SJCRH30 (cell line): ENCODE measurements at regions not wholly inside any gene's neighbourhood (a gene's known extent, or its start where the extent isn't known, plus 50 kb on each side); places are given as distances from the start of the nearest gene placed in this dataset.

Source experiments
- DNase-seq, 2 experiments: peaks; one replicate each; pipeline ENCODE4 v3.0.0-alpha.2; 2015 to 2020
- H3K27ac ChIP-seq: fragments of 250-450 bp; sonication (Bioruptor Pico); 2 replicates; pipeline ENCODE4 v1.5.1; 2020; ENCODE audit warnings: mild to moderate bottlenecking, moderate library complexity
- H3K27me3 ChIP-seq: fragments of 250-450 bp; sonication (Bioruptor Pico); 2 replicates; pipeline ENCODE4 v1.5.1; 2020; ENCODE audit warnings: mild to moderate bottlenecking, moderate library complexity
- H3K36me3 ChIP-seq: fragments of 250-450 bp; sonication (Bioruptor Pico); 2 replicates; pipeline ENCODE4 v1.5.1; 2020; ENCODE audit warnings: mild to moderate bottlenecking, moderate library complexity
- H3K4me1 ChIP-seq: fragments of 250-450 bp; sonication (Bioruptor Pico); 2 replicates; pipeline ENCODE4 v1.5.1; 2020; ENCODE audit warnings: mild to moderate bottlenecking, moderate library complexity
- H3K4me3 ChIP-seq: fragments of 250-450 bp; sonication (Bioruptor Pico); 2 replicates; pipeline ENCODE4 v1.5.1; 2020; ENCODE audit warnings: mild to moderate bottlenecking, moderate library complexity
- H3K9me3 ChIP-seq: fragments of 250-450 bp; sonication (Bioruptor Pico); replicated peaks from 2 replicates; pipeline ENCODE4 v1.5.1; 2020; ENCODE audit warnings: mild to moderate bottlenecking, moderate library complexity

- H3K9me3 ChIP-seq: no peaks in the 10 kb centered on the region
- DNase-seq: no peak
- H3K27ac ChIP-seq: no peak overlapping the region
- H3K36me3 ChIP-seq: no peaks in the 10 kb centered on the region
- no peaks in the 10 kb centered on the region for H3K4me1 ChIP-seq
- no peaks in the 10 kb centered on the region for H3K27me3 ChIP-seq
- no peak overlapping the region for H3K4me3 ChIP-seq
Observed at GRCh38 chr5:87717761-87718160, 305.0 kb upstream of the CCNH start.

GRCh38 chr5:87705876-87706275 is 293.1 kb upstream of the CCNH start:
- no peaks in the 10 kb centered on the region for H3K4me1 ChIP-seq
- H3K36me3 ChIP-seq: no peaks in the 10 kb centered on the region
- H3K27me3 ChIP-seq: no peaks in the 10 kb centered on the region
- no peak overlapping the region for H3K4me3 ChIP-seq
- H3K27ac ChIP-seq: no peak overlapping the region
- H3K9me3 ChIP-seq: no peaks in the 10 kb centered on the region
- no peak for DNase-seq

GRCh38 chr5:87686975-87687374 is 274.2 kb upstream of the CCNH start:
- H3K27ac ChIP-seq: no peak overlapping the region
- no peak overlapping the region for H3K4me3 ChIP-seq
- no peak for DNase-seq
- no peaks in the 10 kb centered on the region for H3K36me3 ChIP-seq
- H3K27me3 ChIP-seq: no peaks in the 10 kb centered on the region
- H3K9me3 ChIP-seq: no peaks in the 10 kb centered on the region; the same call in 1 of the 2 replicates
- H3K4me1 ChIP-seq: 0 out of 2 replicates have a peak, but pooled peaks cover 2% of the 10 kb centered on the region

GRCh38 chr5:87686018-87686417 is 273.3 kb upstream of the CCNH start:
- Histone ChIP-seq H3K4me1 (0 out of 2 replicates have a peak, but pooled peaks cover 2% of the 10 kb centered on the region), H3K4me3 (no peak overlapping the region), H3K36me3 (no peaks in the 10 kb centered on the region), H3K27me3 (no peaks in the 10 kb centered on the region), H3K27ac (no peak overlapping the region), H3K9me3 (no peaks in the 10 kb centered on the region; the same call in 1 of the 2 replicates)
- no peak for DNase-seq

DNA sequence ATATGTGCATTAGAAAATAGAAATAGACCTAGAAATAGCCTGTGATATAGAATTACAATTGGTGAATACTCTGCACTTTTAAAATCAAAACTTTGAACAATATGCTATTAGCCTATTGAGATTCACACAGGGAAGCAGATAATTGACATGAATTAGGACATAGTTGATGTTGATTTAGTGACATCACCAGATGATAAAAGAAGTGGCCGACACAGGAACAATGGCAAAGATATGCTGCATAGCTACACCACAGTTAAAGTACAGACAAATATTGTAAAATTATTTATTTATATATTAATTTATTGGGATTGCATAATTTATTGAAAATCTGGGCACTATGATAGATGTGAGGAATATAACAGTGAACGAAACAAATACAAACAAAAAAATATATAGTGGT is 261.5 kb upstream of the CCNH start:
- Histone ChIP-seq H3K4me1 (no peaks in the 10 kb centered on the region), H3K27ac (no peak overlapping the region), H3K36me3 (no peaks in the 10 kb centered on the region), H3K27me3 (no peaks in the 10 kb centered on the region), H3K9me3 (no peaks in the 10 kb centered on the region), H3K4me3 (no peak overlapping the region)
- DNase-seq: no peak

- H3K36me3 ChIP-seq: no peaks in the 10 kb centered on the region
- H3K9me3 ChIP-seq: no peaks in the 10 kb centered on the region
- H3K27me3 ChIP-seq: no peaks in the 10 kb centered on the region
- H3K4me3 ChIP-seq: no peak overlapping the region
- no peak for DNase-seq
- no peaks in the 10 kb centered on the region for H3K4me1 ChIP-seq
- H3K27ac ChIP-seq: no peak overlapping the region
Observed at GRCh38 chr5:87671146-87671545, 258.4 kb upstream of the CCNH start.

GRCh38 chr5:87665166-87665565 is 252.4 kb upstream of the CCNH start:
- Histone ChIP-seq H3K9me3 (no peaks in the 10 kb centered on the region), H3K4me3 (no peak overlapping the region), H3K27me3 (no peaks in the 10 kb centered on the region), H3K27ac (no peak overlapping the region), H3K36me3 (no peaks in the 10 kb centered on the region), H3K4me1 (no peaks in the 10 kb centered on the region)
- DNase-seq: no peak

DNA sequence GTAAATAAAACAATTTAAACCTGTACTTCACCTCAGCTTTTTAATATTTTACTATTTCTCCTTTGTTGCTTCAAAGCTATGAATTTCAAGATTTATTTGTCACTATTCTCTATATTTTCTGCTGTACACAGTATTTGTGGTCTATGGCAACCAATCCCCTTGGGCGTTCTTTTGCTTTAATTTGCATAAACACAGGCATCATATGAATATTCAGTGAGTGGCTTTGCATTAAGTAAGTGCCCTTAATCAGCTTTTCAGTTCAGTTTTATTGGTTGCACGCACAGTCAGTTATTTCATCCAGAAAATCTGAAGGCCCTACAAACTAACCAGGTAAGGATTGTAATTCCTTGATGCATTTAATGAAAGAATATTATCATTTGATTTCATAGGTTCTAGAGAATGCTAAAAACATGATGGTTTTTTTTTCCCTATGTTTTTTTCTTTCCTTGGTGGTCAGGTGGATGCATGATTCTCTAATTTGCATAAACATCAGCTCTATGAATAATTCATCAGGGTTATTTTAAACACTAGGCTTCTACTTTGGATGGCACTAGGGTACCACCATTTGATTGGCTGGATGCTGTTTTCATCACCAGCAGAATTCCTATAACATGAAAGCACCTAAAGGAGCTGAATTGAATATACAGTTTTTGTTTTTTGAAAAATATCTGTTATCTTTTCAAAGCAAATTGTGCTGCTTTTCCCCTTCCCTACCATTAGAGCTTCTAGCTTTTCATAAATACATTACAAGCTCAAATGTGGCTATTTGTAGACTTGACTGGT is 249.2 kb upstream of the CCNH start:
- Histone ChIP-seq H3K4me3 (no peak overlapping the region), H3K27me3 (no peaks in the 10 kb centered on the region), H3K4me1 (no peaks in the 10 kb centered on the region), H3K27ac (no peak overlapping the region), H3K9me3 (no peaks in the 10 kb centered on the region), H3K36me3 (no peaks in the 10 kb centered on the region)
- no peak for DNase-seq

- no peaks in the 10 kb centered on the region for H3K36me3 ChIP-seq
- H3K27ac ChIP-seq: no peak overlapping the region
- H3K9me3 ChIP-seq: no peaks in the 10 kb centered on the region
- H3K4me3 ChIP-seq: no peak overlapping the region
- H3K27me3 ChIP-seq: no peaks in the 10 kb centered on the region
- DNase-seq: no peak
- H3K4me1 ChIP-seq: no peaks in the 10 kb centered on the region; the same call in 1 of the 2 replicates
Observed at GRCh38 chr5:87653242-87653641, 240.5 kb upstream of the CCNH start.

DNA sequence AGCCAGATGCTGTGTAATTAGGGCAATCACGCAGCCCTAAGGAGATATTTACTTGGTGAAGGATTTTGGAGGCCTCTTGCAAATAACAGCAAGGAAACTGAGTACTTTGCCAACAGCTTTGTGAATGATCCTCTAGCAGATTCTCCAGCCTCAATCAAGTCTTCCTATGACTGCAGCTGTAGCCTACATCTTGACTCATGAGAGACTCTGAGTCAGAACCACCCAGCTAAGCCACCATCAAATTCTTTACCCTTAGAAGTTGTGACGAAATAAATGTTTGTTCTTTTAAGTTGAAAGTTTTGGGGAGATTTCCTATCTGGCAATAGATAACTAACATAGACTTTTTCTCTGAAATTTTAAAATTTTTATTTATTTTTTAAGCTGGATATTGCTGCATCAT is 237.6 kb upstream of the CCNH start:
- no peak for DNase-seq
- Histone ChIP-seq H3K27ac (no peak overlapping the region), H3K9me3 (no peaks in the 10 kb centered on the region), H3K4me3 (no peak overlapping the region), H3K27me3 (no peaks in the 10 kb centered on the region), H3K36me3 (no peaks in the 10 kb centered on the region), H3K4me1 (no peaks in the 10 kb centered on the region; the same call in 1 of the 2 replicates)

GRCh38 chr5:87649455-87649854 is 236.7 kb upstream of the CCNH start:
- no peaks in the 10 kb centered on the region for H3K27me3 ChIP-seq
- no peak for DNase-seq
- H3K9me3 ChIP-seq: no peaks in the 10 kb centered on the region
- no peaks in the 10 kb centered on the region for H3K36me3 ChIP-seq
- no peak overlapping the region for H3K4me3 ChIP-seq
- no peak overlapping the region for H3K27ac ChIP-seq
- no peaks in the 10 kb centered on the region; the same call in 1 of the 2 replicates for H3K4me1 ChIP-seq

DNA sequence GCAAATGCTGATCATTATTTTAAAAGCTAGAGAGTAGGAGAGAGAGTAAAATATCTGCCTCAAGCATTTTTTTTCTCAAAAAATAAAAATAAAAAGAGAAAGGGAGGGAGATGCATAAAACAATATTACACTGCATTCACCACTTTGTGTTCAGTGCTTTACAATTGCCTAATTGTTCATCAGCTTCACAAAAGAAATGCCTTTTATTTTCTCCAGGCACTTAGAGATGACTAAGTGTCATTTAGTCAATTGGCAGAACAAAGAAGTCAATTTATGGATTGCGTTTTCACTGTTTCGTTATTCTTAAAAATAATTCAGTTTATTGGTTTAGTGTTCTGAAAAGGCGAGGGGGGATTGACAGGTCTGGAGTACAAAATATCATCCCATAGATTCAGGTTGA is 232.5 kb upstream of the CCNH start:
- no peaks in the 10 kb centered on the region for H3K27me3 ChIP-seq
- H3K36me3 ChIP-seq: no peaks in the 10 kb centered on the region
- no peaks in the 10 kb centered on the region for H3K9me3 ChIP-seq
- no peak overlapping the region for H3K27ac ChIP-seq
- H3K4me3 ChIP-seq: no peak overlapping the region
- no peak for DNase-seq
- no peaks in the 10 kb centered on the region; the same call in 1 of the 2 replicates for H3K4me1 ChIP-seq

GRCh38 chr5:87640902-87641301 is 228.2 kb upstream of the CCNH start:
- H3K4me1 ChIP-seq: 0 out of 2 replicates have a peak, but pooled peaks cover 2% of the 10 kb centered on the region
- no peak overlapping the region for H3K4me3 ChIP-seq
- no peak for DNase-seq
- no peaks in the 10 kb centered on the region for H3K27me3 ChIP-seq
- H3K9me3 ChIP-seq: no peaks in the 10 kb centered on the region
- H3K27ac ChIP-seq: no peak overlapping the region
- H3K36me3 ChIP-seq: no peaks in the 10 kb centered on the region

GRCh38 chr5:87627363-87627762 is 214.6 kb upstream of the CCNH start:
- Histone ChIP-seq H3K36me3 (no peaks in the 10 kb centered on the region), H3K27ac (peak overlapping the region; percentile 98), H3K4me1 (peaks cover 32% of the 10 kb centered on the region), H3K9me3 (no peaks in the 10 kb centered on the region), H3K27me3 (no peaks in the 10 kb centered on the region), H3K4me3 (peak overlapping the region; percentile 25)
- DNase-seq: peak; percentile 54 to 93

DNA sequence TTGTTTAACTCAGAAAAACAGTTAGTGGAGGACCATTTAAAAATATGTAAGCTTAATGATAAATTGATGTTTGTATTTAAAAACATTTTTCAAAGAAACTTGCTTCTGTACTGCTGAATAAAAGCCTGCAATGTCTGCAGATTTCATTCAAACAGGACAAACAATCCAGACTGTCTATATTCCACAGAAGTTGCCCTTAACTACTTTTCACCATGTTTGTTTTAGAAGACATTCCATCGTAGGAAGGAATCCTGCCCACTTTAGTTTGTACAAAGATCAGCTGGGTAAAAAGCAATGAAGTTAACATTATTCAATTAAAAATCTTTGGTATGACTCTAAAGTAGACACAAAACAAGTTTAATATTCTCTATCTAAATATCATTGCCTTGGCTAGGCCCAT is 195.7 kb upstream of the CCNH start:
- Histone ChIP-seq H3K9me3 (no peaks in the 10 kb centered on the region), H3K4me3 (no peak overlapping the region), H3K27me3 (no peaks in the 10 kb centered on the region), H3K27ac (no peak overlapping the region), H3K36me3 (no peaks in the 10 kb centered on the region), H3K4me1 (no peaks in the 10 kb centered on the region)
- DNase-seq: no peak

DNA sequence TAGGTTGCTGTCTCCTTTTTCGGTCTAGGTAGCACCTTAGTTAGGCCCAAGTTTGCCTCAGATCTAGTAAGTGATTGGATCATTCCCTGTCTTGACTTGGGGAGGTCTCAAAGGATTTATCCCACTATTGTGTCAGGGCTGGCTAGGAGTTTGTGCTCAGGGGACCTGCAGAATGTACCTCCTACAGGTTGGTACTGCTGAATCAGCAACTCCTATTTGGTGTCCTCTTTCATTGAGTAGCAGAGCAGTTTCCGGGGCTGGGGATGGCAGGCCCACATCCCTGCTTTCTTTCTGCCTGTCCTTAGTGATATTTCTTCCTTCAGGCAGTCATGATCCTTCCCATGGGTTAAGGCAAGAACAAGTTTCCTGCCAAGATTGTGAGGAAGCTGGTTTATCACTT is 192.9 kb upstream of the CCNH start:
- no peaks in the 10 kb centered on the region for H3K9me3 ChIP-seq
- no peaks in the 10 kb centered on the region for H3K4me1 ChIP-seq
- no peaks in the 10 kb centered on the region for H3K36me3 ChIP-seq
- no peak for DNase-seq
- no peak overlapping the region for H3K4me3 ChIP-seq
- H3K27me3 ChIP-seq: no peaks in the 10 kb centered on the region
- H3K27ac ChIP-seq: no peak overlapping the region
